Epithelial cell of proximal tubule (primary cell): ENCODE measurements at regions not wholly inside any gene's neighbourhood (a gene's known extent, or its start where the extent isn't known, plus 50 kb on each side); places are given as distances from the start of the nearest gene placed in this dataset.

ENCODE experiments used
- DNase-seq: peaks from one replicate; pipeline ENCODE4 v3.0.0-alpha.2; 2011; ENCODE audit warnings: low read depth
- H3K4me3 ChIP-seq: 2 replicates; pipeline ENCODE4 v1.5.1; 2011; ENCODE audit warnings: low read depth, mild to moderate bottlenecking, low read length
- CTCF ChIP-seq: conservative IDR thresholded peaks from 2 replicates; pipeline ENCODE4 v1.5.1; 2012; ENCODE audit warnings: low read depth, mild to moderate bottlenecking, low read length

GRCh38 chr6:126650931-126651330, 311.0 kb downstream of the CENPW start:
- TF ChIP-seq CTCF = no peak
- H3K4me3 ChIP-seq = no peak overlapping the region
- DNase-seq = no peak

- peak; percentile 86 for TF ChIP-seq CTCF
- no peak overlapping the region for H3K4me3 ChIP-seq
- DNase-seq = no peak
Observed at GRCh38 chr6:126657561-126658175, 317.8 kb downstream of the CENPW start.

DNA sequence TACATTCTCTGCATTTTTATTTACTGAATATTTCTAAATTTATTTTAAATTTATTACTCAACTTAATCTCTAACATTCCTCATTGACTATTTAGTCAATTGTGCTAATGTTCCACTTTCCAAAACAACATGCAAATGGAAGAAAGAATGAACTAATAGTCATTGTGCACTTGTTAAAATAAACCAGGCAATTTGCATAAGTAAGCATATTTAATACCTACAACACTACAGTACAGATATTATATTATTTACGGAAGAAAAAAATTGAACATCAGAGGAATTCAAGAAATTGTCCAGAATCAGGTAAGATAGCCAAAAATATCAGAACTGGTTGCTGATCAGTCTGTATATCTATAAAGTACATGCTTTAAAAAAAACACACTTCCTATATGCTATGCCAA, 320.5 kb downstream of the CENPW start:
- no peak for DNase-seq
- no peak overlapping the region for H3K4me3 ChIP-seq
- no peak for TF ChIP-seq CTCF

- no peak for DNase-seq
Observed at GRCh38 chr6:126661646-126662045, 321.7 kb downstream of the CENPW start.

DNA sequence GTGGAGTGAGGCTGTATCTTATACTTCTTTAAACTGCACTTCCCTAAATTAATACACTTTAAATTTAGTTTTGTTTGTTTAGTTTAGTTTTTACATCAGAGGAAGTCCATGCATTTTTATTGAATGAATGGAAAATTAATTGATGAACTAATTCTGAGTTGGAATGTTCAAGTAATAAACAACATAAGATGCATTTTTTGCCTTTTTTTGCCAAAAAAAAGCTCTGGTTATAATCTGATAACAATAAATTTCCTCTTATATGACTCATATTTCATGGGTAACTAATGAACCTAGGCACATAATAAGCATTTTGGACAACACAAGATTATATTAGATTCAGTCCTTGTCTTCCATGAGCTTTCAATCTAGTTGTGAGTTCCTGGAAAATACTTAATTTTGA, 323.1 kb downstream of the CENPW start:
- no peak for DNase-seq
- no peak for TF ChIP-seq CTCF
- no peak overlapping the region for H3K4me3 ChIP-seq

More at GRCh38 chr6:126661646-126662045, 321.7 kb downstream of the CENPW start:
- no peak overlapping the region for H3K4me3 ChIP-seq
- TF ChIP-seq CTCF = no peak

DNA sequence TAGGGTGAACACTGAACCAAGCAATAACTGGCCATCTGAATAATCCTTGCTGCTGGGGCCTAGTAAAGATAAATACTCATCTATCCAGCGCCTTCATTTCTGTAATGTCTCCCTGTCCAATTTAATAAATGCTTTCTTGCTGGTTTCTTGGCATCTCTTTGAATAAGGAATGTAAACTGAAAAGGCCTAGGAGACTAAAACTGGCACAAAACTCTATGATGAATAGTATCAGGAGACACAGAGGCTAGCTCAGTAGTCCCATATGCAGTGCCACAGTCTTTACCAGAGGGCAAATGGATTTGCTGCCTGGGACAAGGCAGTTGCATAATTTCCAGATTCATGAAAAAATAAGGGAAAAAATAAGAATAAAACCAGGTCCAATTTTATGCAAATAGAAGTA, 324.4 kb downstream of the CENPW start:
- no peak for DNase-seq
- no peak overlapping the region for H3K4me3 ChIP-seq
- TF ChIP-seq CTCF = no peak

GRCh38 chr6:126665551-126665950, 325.6 kb downstream of the CENPW start:
- no peak for TF ChIP-seq CTCF
- H3K4me3 ChIP-seq = no peak overlapping the region
- DNase-seq = no peak
